Iris pigment epithelial cell (primary cell): ENCODE measurements at regions not wholly inside any gene's neighbourhood (a gene's known extent, or its start where the extent isn't known, plus 50 kb on each side); places are given as distances from the start of the nearest gene placed in this dataset.

Experiments
- DNase-seq: peaks from one replicate; pipeline ENCODE4 v3.0.0-alpha.2; 2011; ENCODE audit warnings: low read depth

GRCh38 chr18:45435810-45436209 is 179.5 kb upstream of the SLC14A2 start:
- DNase-seq: no peak

- DNase-seq: no peak
These were observed 177.9 kb upstream of the SLC14A2 start for GRCh38 chr18:45437366-45437765.

DNA sequence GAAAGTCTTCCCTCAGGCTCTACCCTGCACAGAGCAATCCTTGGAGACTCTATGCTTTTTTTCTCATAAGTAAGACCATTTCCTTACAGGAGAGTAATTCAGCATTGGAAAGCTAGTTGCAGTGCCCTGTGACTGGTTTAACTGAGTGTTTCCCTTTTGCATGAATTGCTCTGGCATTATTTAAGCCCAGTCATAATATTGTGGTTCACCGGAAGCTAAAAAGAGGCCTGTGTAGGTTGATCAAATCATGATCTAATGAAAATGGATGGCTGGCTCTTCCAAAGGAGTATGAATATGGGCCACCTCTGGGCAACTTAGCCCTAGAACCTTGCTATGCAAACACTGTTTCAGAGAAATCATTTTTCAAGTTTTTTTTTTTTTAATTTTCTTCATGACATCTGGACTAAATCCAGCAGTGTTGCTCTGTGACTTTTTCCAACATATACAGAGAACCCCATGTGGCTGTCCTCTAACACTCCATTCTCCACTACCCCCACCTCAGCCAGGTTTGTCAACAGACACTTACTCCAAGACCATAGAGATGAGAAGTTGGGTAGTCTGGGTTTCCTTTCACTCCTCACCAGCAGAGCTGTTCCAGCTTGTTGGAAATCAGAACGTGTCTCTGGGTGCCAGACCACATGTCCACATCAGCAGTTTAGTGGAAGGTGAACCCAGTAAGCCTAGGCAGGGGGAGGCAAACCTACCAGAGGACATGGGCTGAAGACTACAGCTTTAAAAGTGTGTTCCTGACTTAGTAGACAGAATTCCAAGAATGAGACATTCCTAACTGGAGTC is 175.2 kb upstream of the SLC14A2 start:
- peak; percentile 5 for DNase-seq

- peak; percentile 7 for DNase-seq
These were observed 174.0 kb upstream of the SLC14A2 start for GRCh38 chr18:45441110-45441847.

- no peak for DNase-seq
These were observed 171.2 kb upstream of the SLC14A2 start for GRCh38 chr18:45444040-45444439.

GRCh38 chr18:45447355-45448265 is 167.7 kb upstream of the SLC14A2 start:
- DNase-seq: no peak

DNA sequence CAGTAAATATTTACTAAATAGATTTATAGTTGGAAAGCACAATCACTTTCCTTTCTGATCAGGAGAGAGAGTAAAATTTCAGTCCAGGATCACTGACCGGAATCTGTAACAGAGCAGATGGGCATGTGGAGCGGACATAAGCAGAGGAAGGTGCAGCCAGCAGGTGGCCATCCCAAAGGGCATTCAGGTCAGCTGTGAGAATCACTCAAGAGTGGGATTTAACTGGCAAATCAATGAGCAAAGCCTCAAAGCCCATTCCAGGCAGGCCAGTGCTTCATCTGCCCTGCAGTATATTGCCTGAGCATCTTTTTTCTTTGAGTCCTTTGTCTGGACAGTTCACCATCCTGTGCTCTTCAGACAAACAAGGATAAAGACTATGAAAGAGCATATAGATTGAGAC is 166.4 kb upstream of the SLC14A2 start:
- no peak for DNase-seq

- DNase-seq: peak; percentile 6
These were observed 165.7 kb upstream of the SLC14A2 start for GRCh38 chr18:45449418-45450227.

GRCh38 chr18:45456090-45457021 is 158.9 kb upstream of the SLC14A2 start:
- DNase-seq: no peak

DNA sequence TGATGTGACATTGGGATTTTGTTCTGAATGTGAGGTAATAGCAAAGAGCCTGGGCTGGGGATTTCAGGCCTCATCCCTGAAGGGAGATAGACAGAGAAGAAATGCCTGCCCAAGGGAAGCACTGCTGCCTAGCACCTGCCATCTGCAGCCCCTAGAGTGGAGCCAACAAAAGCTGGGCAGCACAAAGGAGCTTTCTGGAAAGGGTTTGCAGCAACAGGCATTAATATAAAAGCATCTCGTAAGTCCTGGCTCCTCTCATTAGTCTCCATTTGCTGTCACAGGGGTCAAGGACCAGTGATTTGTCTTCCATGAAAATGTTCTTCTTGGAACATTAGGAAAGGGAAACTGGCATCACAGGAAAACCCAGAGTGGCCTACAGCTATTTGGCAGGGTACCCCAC is 157.2 kb upstream of the SLC14A2 start:
- no peak for DNase-seq

GRCh38 chr18:45462179-45462578 is 153.1 kb upstream of the SLC14A2 start:
- no peak for DNase-seq

DNA sequence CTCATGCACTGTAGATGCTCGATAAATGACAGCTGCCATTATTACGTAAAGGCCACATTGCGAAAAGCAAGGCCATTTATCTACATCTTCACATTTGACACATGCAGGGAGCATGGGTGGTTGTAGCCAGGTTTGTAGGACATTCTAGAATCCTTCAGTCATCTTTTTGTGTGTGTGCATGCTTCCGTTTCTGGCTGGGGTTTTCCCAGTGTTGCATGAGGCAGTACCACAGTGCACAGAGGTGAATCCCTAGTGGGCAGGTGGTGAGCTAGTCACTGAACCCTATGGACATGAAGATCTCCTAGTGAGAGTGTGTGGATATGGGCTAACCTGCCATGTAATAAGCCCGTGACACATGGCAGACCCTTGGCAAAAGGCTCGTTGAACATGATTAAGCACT is 151.8 kb upstream of the SLC14A2 start:
- DNase-seq: no peak

- DNase-seq: no peak
These were observed 150.7 kb upstream of the SLC14A2 start for GRCh38 chr18:45464619-45465018.

DNA sequence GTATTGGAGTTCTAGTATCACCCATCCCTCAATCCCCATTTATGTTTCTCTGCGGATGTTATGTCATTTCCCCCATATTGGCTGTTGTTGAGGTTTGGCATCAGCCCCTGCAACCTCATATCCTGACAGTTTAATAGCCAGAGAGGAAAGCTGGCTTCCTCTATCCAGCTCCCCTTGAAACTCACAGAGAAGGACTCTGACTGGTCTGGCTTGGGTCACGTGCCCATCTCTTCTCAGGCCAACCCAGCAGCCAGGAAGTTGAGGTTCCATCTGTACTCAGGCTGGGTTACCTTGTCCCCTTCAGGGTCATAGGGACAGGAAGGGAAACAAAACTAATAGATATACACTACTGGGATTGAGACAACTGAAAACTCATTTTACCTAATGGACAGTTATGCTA is 148.0 kb upstream of the SLC14A2 start:
- no peak for DNase-seq

DNA sequence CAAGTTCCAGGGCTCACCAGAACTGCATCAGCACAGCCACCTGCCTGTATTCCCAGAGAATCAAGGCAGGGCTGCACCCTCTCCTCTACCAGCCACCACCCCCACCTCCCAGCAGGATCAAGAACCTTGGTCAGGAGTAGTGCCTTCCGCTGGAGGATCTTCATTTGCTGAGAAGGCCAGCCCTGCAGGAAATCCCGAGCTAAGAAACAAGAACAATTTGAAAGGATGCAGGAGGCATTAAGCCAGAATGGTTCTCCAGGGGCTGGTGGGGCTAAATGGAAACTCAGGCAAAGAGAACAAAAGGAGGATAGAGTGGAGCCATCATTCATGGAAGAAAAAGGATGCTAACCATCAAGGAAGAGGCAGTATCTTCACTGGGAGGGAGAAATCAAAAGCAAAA is 147.3 kb upstream of the SLC14A2 start:
- no peak for DNase-seq

DNA sequence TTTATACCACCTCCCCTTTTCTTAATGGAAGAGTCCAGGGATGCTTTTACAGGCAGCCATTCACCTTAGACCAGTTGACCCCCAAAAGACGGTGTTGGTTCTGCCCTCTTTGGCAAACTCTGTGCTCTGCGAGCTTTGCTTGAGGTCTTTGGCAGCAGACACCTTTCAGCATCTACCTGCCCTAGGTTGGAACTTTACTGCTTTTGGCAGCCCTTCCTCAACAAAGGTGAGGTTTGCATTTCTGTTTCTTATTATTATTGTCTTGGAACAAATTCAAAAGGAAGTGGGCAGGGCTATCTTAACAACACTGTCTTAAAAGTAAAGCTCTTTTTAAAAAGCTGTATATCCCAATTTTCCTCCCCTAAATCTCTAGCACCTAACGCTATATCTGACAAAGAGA is 136.4 kb upstream of the SLC14A2 start:
- DNase-seq: no peak

GRCh38 chr18:45480219-45481015 is 134.9 kb upstream of the SLC14A2 start:
- DNase-seq: no peak

DNA sequence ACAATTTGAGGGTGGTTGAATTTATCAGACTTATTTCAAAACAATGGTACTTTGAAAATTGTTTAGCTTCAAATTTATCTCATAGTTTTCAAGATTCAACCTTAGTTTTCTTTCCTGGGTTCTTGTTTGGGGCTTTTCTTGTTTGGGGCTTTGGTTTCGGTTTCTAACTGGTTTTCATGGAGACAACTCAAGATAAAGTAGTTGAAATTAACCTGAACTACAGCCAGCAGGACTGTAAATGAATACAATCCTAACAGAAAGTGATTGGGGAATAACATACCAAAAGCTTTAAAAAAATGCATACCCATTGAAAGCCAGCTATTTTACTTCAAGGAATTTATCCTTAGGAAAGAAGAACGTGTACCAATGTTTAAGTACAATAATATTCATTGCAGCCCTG is 133.5 kb upstream of the SLC14A2 start:
- no peak for DNase-seq

DNA sequence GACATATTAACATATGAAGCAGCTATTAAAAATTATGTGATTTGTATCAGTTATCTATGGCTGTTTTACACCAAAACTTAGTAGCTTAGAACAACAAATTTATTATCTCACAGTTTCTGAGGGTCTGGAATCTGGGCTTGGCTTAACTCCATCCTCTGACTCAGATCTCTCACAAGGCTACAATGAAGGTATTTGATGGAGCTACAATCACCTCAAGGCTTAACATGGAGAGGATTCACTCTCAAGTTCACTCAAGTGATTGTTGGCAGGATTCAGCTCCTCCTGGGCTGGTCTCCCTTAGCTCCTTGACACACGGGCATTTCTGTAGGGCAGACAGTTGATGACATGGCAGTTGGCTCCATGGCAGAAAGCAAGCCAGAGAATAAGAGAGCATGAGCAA is 133.0 kb upstream of the SLC14A2 start:
- DNase-seq: peak; percentile 14

- no peak for DNase-seq
These were observed 127.7 kb upstream of the SLC14A2 start for GRCh38 chr18:45487581-45487980.
